NCI-H2107 (cell line): ENCODE measurements at regions not wholly inside any gene's neighbourhood (a gene's known extent, or its start where the extent isn't known, plus 50 kb on each side); places are given as distances from the start of the nearest gene placed in this dataset.
A peak's percentile ranks its signal among the peaks of the same experiment; 100 is the strongest.

ENCODE experiments used
- DNase-seq: peaks from one replicate; lab custom pipeline; 2025; lab: John Stamatoyannopoulos, UW

- DNase-seq, result no peak
Observed at GRCh38 chr3:181859518-181859917, 147.8 kb downstream of the SOX2 start.

GRCh38 chr3:181860235-181860634, 148.5 kb downstream of the SOX2 start:
- no peak for DNase-seq

GRCh38 chr3:181862502-181862901, 150.8 kb downstream of the SOX2 start:
- no peak for DNase-seq

DNA sequence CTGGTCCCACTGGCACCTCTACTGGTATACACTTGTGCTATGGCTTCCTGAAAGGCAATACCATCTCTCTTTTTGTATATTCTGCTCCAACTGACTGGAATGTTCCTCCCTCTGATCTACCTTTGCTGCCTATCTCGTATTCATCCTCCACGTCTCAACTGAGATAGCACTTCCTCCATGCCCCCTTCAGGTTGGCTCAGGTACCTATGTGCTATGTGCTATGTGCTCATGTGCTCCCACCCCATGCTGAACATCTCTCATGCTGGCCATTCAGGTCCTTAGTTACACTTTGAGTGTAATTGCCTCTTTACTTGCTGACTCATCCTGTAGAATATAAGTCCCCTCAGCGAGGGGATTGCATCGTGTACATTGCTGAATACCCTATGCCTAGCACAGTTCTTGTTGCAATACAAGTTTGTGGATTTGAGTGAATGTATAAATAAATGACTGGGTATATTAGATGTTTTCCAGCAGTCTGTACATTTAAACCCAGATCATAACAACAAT, 156.9 kb downstream of the SOX2 start:
- no peak for DNase-seq

DNA sequence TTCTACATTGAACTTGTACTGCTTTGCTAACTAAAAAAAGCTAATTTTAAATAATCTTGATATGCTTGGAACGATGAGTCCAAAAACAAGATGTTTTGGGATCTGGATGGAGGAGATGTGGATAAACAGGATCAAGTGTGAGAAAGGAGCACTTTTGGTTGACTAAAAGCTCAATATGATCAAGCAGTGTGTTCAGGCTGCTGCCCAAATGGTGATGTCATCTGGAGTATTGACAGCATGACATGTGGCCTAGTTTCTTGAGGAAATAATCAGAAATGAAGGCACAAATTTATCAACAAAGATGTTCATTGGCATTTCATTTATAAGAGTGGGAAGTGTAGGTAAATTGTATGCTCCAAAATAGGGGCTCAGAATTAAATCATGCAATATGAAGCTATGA, 161.2 kb downstream of the SOX2 start:
- no peak for DNase-seq

- no peak for DNase-seq
Observed at GRCh38 chr3:181879926-181880325, 168.2 kb downstream of the SOX2 start.

GRCh38 chr3:181880331-181880730, 168.6 kb downstream of the SOX2 start:
- DNase-seq, result peak; percentile 26

DNA sequence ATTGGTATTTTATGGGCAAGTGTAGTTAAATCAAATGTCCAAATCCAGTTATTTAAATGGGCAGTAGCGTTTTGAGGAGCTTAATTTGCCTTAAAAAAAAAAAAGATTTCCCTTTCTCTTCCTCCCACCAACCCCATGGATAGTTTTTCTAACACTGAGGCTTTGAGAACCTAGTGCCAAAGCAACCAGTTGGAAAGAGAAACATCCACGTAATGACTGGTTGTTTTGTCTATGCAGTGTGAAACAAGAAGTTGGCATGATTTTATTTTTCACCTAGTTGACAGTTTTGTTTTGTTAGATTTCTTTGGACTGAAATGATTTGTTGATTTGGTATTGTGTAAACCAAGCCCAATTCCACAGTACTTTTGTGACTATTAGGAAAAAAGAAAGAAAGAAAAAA, 170.0 kb downstream of the SOX2 start:
- no peak for DNase-seq

DNA sequence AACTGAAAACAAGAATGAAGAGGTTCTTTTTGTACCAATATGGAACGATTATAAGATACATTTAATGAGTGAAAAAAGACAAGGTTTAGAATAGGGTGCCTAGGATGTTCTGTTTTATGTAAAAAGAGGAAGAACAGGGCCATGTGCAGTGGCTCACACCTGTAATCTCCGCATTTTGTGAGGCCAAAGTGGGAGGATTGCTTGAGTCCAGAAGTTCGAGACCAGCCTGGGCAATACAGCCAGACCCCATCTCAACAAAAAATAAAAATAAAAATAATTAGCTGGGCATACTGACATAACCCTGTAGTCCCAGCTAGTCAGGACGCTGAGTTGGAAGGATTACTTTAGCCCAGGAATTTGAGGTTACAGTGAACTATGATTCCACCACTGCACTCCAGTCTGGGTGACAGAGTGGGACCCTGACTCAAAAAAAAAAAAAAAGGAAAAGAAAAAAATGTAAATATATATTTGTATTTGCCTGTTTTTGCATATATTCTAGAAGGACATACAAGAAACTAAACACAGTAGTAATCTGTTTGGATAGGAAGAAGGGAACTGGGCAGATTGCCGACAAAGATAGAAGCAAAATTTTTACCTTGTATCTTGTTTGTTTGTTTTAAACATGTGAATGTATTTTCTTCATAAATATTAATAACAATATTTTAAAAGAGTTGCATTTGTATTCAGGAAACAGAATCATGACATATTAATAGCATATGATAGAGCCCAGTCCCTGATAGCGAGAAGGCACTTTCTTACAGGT, 174.3 kb downstream of the SOX2 start:
- no peak for DNase-seq

- DNase-seq, result no peak
Observed at GRCh38 chr3:181886676-181887075, 175.0 kb downstream of the SOX2 start.

DNA sequence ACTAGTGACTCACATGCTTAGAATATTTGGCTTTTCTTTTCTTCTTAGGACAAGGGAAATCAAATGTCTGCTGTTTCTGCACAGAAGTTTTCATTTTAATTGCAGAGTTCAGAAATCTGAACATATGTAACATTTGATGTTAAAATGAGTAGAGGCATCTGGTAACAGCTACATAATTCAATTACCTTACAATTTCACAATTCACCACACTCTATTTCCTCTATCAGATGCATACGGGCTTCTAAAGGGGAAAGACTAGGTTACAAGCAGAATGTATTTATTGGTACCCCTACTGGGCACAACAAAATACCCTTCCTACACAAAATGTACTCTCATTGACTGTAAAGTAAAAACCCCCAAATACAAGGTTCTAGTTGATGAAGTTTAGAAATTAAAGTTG, 176.0 kb downstream of the SOX2 start:
- DNase-seq, result no peak

DNA sequence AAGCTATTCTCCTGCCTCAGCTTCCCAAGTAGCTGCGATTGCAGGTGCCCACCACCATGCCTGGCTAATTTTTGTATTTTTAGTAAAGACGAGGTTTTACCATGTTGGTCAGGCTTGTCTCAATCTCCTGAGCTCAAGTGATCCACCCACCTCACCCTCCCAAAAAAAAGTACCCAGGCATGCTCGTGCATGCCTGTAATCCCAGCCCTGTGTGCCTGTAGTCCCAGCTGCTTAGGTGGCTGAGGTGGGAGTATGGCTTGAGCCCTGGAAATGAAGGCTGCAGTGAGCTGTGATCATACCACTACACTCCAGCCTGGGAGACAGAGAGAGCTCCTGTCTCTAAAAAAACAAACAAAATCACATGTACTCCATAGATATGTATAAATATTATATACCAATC, 176.5 kb downstream of the SOX2 start:
- DNase-seq, result no peak

GRCh38 chr3:181892848-181893247, 181.1 kb downstream of the SOX2 start:
- DNase-seq, result no peak

DNA sequence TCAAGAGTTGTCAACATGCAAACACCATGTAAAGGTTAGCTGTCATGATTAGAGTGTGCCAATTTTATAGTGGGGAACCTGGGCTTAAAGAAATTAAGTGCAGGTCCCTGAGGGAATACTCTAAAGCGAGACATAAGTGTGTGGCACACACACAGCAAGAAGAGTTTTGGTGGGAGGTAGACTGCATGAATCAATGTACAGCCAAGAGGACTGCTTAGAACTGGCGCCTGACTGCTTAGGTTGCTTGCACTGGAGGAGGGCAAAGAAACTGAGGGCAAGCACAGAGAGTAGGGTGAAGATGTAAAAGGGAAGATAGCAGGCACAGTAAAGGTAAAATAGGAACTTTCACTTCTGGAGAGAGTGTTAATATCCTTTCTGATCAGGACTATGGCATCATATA, 184.9 kb downstream of the SOX2 start:
- DNase-seq, result peak; percentile 44

DNA sequence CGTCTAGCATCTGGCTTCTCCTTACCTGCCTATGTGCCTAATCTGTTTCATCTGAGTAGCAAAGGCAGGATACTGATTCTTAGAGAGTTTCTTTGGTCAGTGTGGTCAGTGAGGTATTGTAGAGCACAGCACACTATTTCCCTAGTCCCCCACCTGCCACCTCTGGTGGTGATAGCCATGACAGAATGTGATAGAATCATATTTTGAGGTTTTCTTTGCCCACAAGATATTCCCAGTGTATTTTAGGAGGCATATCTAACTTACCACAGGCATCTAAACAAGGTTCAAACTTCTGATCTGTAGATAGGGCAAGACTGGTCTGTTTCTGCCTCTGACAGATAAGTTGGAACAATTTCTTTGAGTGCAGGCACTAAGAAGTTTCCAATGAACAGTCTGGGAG, 188.0 kb downstream of the SOX2 start:
- DNase-seq, result no peak

DNA sequence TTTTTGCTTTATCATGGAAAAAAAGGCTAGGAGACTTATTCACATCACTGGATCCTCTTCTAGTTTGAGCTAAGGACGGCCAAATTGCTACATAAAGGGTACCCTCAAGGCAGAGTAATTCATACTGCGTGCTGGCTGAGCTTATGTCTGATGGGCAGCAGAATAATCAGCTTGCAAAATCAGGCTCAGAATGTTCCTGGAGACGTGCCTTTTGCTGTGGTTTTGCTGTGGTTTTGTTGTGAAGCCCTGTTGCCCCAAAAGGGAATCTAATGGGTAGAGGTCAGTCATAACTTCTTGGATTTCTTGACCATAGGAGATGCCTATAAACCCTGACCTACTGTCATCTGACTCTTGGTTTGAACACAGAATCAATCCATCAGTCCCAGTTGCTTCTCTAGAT, 189.9 kb downstream of the SOX2 start:
- DNase-seq, result no peak

DNA sequence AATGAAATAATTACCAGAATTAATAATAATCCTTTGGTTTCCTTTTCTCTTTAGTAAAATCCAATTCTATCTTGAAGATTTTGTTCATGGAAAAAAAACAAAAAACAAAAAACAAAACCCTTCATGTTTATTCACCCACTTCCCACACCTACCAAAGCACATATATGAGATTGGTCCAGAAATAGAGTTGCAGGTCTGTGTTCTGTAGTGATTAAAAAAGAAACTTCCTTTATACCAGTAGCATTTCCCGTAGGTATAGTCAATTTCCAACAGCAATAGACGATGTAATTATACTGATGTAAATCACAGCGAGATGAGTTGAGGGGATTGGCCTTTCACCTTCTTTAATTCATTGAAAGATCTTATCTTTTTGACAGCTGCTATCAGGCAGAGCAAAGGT, 194.6 kb downstream of the SOX2 start:
- DNase-seq, result no peak

DNA sequence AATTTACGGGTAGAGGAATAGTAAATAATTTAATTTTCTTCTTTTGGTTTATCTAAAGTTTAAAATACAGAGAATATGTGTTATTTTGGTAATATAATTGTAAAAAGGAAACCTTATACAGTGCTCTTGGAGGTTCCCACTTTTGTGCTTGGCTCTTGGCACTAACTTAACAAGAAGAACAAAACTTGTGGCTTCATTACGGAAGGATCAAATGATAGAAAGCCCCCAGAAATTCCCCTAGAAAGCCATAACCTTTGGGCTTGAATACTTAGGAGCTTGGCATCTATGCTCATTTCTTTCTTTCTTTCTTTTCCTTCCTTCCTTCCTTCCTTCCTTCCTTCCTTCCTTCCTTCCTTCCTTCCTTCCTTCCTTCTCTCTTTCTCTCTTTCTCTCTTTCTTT, 197.5 kb downstream of the SOX2 start:
- no peak for DNase-seq

GRCh38 chr3:181912384-181912783, 200.7 kb downstream of the SOX2 start:
- DNase-seq, result no peak

DNA sequence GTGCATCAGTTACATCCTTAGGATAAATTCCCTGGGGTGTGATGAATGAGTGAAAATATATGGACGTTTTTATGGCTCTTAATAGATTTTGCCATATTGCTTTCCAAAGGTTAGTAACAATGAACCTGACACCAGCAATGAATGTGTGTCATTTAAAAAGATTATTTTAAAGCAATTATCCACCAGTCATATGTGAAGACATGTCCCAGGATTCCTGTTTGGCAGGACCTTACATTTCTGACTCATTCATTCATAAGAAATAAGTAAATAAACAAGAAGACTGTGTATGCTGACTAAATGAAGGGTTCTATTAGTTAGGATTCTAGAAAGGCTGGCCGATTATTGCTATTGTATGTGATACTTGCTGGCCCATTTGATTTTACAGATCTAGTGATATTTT, 201.5 kb downstream of the SOX2 start:
- no peak for DNase-seq

- DNase-seq, result no peak
Observed at GRCh38 chr3:181915551-181915950, 203.8 kb downstream of the SOX2 start.

DNA sequence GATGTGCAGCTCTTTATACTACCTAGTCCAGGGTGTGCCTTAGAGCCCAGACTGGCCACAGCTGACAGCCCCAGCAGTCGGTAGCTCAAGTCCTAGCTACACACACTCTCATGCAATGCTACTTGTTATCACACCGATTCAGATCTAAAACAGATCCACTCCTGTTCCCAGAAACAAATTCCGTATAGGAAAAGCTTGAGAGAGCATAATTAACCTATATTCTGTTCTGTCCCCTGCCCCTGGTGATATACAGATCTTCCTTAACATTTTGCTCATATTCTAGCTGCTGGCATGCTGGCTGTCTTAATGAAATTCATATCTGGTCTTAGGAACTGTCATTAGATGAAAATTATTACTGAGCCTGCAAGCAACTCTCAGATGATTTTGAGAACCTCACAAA, 204.3 kb downstream of the SOX2 start:
- DNase-seq, result no peak

DNA sequence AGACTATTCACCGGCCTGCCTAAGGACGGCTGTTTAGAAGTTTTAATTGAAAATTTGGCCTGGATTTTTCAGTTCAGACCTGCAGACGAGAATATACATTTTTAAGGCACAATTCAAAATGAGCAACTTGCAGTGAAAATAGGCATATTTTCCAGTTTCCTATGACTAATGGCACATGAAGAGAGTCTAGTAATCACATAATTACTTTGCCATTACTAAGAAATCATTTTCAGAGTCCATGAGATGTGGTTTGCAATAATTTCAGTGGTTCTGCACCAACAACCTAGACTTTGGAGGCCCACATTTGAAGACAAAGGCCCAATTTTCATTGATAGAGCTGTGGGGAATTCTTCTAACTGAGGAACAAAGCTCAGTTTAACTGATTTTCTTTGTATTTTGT, 205.3 kb downstream of the SOX2 start:
- no peak for DNase-seq

DNA sequence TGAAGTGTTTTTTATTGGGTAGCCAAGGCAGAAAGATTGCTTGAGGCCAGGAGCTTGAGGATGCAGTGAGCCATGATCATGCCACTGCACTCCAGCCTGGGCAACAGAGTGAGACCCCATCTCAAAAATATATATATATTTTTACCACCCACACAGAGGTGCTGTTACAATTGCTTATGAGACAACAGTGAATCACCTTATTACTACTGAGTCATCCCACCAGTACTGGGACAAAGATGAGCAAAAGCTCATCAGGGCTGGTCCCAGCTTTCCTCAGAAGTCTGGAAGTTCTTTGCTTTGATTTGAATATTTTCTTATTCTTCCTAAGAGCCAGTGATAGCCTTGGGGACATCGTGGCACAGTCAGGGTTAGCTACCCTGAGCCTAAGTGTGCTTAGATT, 207.7 kb downstream of the SOX2 start:
- no peak for DNase-seq
